Karpas-422 (cell line): ENCODE measurements at regions not wholly inside any gene's neighbourhood (a gene's known extent, or its start where the extent isn't known, plus 50 kb on each side); places are given as distances from the start of the nearest gene placed in this dataset.

Source experiments
- DNase-seq: peaks from one replicate; pipeline ENCODE4 v3.0.0-alpha.2; 2015
- H2AFZ ChIP-seq: fragments of 200-600 bp; sonication (generic); 2 replicates; pipeline ENCODE4 v1.6.1; 2014; ENCODE audit warnings: antibody characterized with exemption, low read length, mixed read lengths
- H3K27ac ChIP-seq: fragments of 200-600 bp; sonication (generic); 2 replicates; pipeline ENCODE4 v1.5.1; 2014; ENCODE audit warnings: mild to moderate bottlenecking, low read length, moderate library complexity
- H3K27me3 ChIP-seq: fragments of 200-600 bp; sonication (generic); 2 replicates; pipeline ENCODE4 v1.6.1; 2014; ENCODE audit warnings: low read length, mixed read lengths
- H3K36me3 ChIP-seq: fragments of 200-600 bp; sonication (generic); 2 replicates; pipeline ENCODE4 v1.6.1; 2014; ENCODE audit warnings: low read length, mixed read lengths; ENCODE audit not compliant: insufficient read depth
- H3K4me1 ChIP-seq: fragments of 200-600 bp; sonication (generic); 2 replicates; pipeline ENCODE4 v1.6.1; 2014; ENCODE audit warnings: mild to moderate bottlenecking, low read length, mixed read lengths
- H3K4me2 ChIP-seq: fragments of 200-600 bp; sonication (generic); 2 replicates; pipeline ENCODE4 v1.6.1; 2014; ENCODE audit warnings: low read length, low read depth, mild to moderate bottlenecking; ENCODE audit not compliant: poor library complexity, severe bottlenecking
- H3K4me3 ChIP-seq: fragments of 200-600 bp; sonication (generic); 2 replicates; pipeline ENCODE4 v1.5.1; 2014; ENCODE audit warnings: mild to moderate bottlenecking, antibody characterized with exemption, low read length, mixed read lengths
- H3K79me2 ChIP-seq: fragments of 200-600 bp; sonication (generic); 2 replicates; pipeline ENCODE4 v1.6.1; 2014; ENCODE audit warnings: mild to moderate bottlenecking, low read length, mixed read lengths
- H3K9ac ChIP-seq: fragments of 200-600 bp; sonication (generic); 2 replicates; pipeline ENCODE4 v1.6.0; 2014; ENCODE audit warnings: low read length
- H3K9me2 ChIP-seq: fragments of 200-600 bp; sonication (generic), shearing (Covaris generic); replicated peaks from 2 replicates; pipeline ENCODE4 v1.6.0; 2014; ENCODE audit warnings: mild to moderate bottlenecking, low read length, moderate library complexity; ENCODE audit not compliant: insufficient read depth
- H3K9me3 ChIP-seq: fragments of 300-700, 200-600 bp; sonication (generic); 2 replicates; pipeline ENCODE4 v1.6.1; 2014; ENCODE audit warnings: low read length, mixed read lengths
- H4K20me1 ChIP-seq: fragments of 200-600 bp; sonication (generic); 2 replicates; pipeline ENCODE4 v1.6.1; 2014; ENCODE audit warnings: mild to moderate bottlenecking, antibody characterized with exemption, low read length, low read depth; ENCODE audit not compliant: insufficient read depth

GRCh38 chr17:73738751-73739575, 94.7 kb upstream of the SDK2 start:
- Histone ChIP-seq H2AFZ (no peak overlapping the region), H3K4me3 (no peak overlapping the region)

GRCh38 chr17:73740370-73740769, 96.1 kb upstream of the SDK2 start:
- DNase-seq, result no peak
- no peaks in the 10 kb centered on the region for H4K20me1 ChIP-seq
- H3K9me2 ChIP-seq, result no peaks in the 10 kb centered on the region
- H3K27ac ChIP-seq, result no peak overlapping the region
- no peaks in the 10 kb centered on the region for H3K4me1 ChIP-seq
- H3K9me3 ChIP-seq, result no peaks in the 10 kb centered on the region
- no peak overlapping the region for H2AFZ ChIP-seq
- H3K79me2 ChIP-seq, result no peaks in the 10 kb centered on the region
- H3K9ac ChIP-seq, result no peak overlapping the region
- no peaks in the 10 kb centered on the region for H3K27me3 ChIP-seq
- no peak overlapping the region for H3K4me3 ChIP-seq
- no peaks in the 10 kb centered on the region for H3K36me3 ChIP-seq
- no peak overlapping the region for H3K4me2 ChIP-seq

More at GRCh38 chr17:73738751-73739575, 94.7 kb upstream of the SDK2 start:
- Histone ChIP-seq H3K79me2 (no peaks in the 10 kb centered on the region), H3K27me3 (no peaks in the 10 kb centered on the region), H3K36me3 (no peaks in the 10 kb centered on the region), H3K9me3 (no peaks in the 10 kb centered on the region), H4K20me1 (no peaks in the 10 kb centered on the region), H3K27ac (no peak overlapping the region), H3K9ac (no peak overlapping the region), H3K4me1 (no peaks in the 10 kb centered on the region), H3K4me2 (no peak overlapping the region), H3K9me2 (no peaks in the 10 kb centered on the region)
- no peak for DNase-seq

- H3K9me3 ChIP-seq, result no peaks in the 10 kb centered on the region
- no peak overlapping the region for H3K4me2 ChIP-seq
- H3K4me3 ChIP-seq, result no peak overlapping the region
- H3K9ac ChIP-seq, result no peak overlapping the region
- H3K9me2 ChIP-seq, result no peaks in the 10 kb centered on the region
- no peaks in the 10 kb centered on the region for H3K4me1 ChIP-seq
- no peaks in the 10 kb centered on the region for H4K20me1 ChIP-seq
- no peak for DNase-seq
- no peaks in the 10 kb centered on the region for H3K79me2 ChIP-seq
- no peaks in the 10 kb centered on the region for H3K36me3 ChIP-seq
- no peak overlapping the region for H2AFZ ChIP-seq
- no peak overlapping the region for H3K27ac ChIP-seq
- no peaks in the 10 kb centered on the region for H3K27me3 ChIP-seq
Observed at GRCh38 chr17:73742948-73743381, 98.7 kb upstream of the SDK2 start.

- no peaks in the 10 kb centered on the region for H3K9me3 ChIP-seq
- DNase-seq, result no peak
- H4K20me1 ChIP-seq, result no peaks in the 10 kb centered on the region
- H3K27ac ChIP-seq, result no peak overlapping the region
- H3K79me2 ChIP-seq, result no peaks in the 10 kb centered on the region
- H3K4me2 ChIP-seq, result no peak overlapping the region
- H3K36me3 ChIP-seq, result no peaks in the 10 kb centered on the region
- no peaks in the 10 kb centered on the region for H3K27me3 ChIP-seq
- H3K9ac ChIP-seq, result no peak overlapping the region
- H2AFZ ChIP-seq, result no peak overlapping the region
- H3K9me2 ChIP-seq, result no peaks in the 10 kb centered on the region
- no peak overlapping the region for H3K4me3 ChIP-seq
- no peaks in the 10 kb centered on the region for H3K4me1 ChIP-seq
Observed at GRCh38 chr17:73743518-73744201, 99.4 kb upstream of the SDK2 start.

GRCh38 chr17:73744411-73744810, 100.2 kb upstream of the SDK2 start:
- DNase-seq, result no peak
- Histone ChIP-seq H3K9ac (no peak overlapping the region), H3K9me2 (no peaks in the 10 kb centered on the region), H3K36me3 (no peaks in the 10 kb centered on the region), H3K4me1 (no peaks in the 10 kb centered on the region), H3K9me3 (no peaks in the 10 kb centered on the region), H3K27ac (no peak overlapping the region), H3K79me2 (no peaks in the 10 kb centered on the region), H3K4me3 (no peak overlapping the region), H4K20me1 (no peaks in the 10 kb centered on the region), H2AFZ (no peak overlapping the region), H3K4me2 (no peak overlapping the region), H3K27me3 (no peaks in the 10 kb centered on the region)

- Histone ChIP-seq H2AFZ (no peak overlapping the region), H3K9ac (no peak overlapping the region), H3K79me2 (no peaks in the 10 kb centered on the region), H3K36me3 (no peaks in the 10 kb centered on the region), H3K4me2 (no peak overlapping the region), H3K27me3 (no peaks in the 10 kb centered on the region), H3K27ac (no peak overlapping the region), H3K4me1 (no peaks in the 10 kb centered on the region), H3K9me3 (no peaks in the 10 kb centered on the region), H3K4me3 (no peak overlapping the region), H4K20me1 (no peaks in the 10 kb centered on the region), H3K9me2 (no peaks in the 10 kb centered on the region)
- no peak for DNase-seq
Observed at GRCh38 chr17:73746314-73747073, 102.2 kb upstream of the SDK2 start.

GRCh38 chr17:73747221-73748002, 103.2 kb upstream of the SDK2 start:
- H3K9me2 ChIP-seq, result no peaks in the 10 kb centered on the region
- H2AFZ ChIP-seq, result no peak overlapping the region
- no peaks in the 10 kb centered on the region for H3K36me3 ChIP-seq
- no peaks in the 10 kb centered on the region for H3K4me1 ChIP-seq
- no peak overlapping the region for H3K27ac ChIP-seq
- no peak for DNase-seq
- no peak overlapping the region for H3K4me2 ChIP-seq
- H3K9ac ChIP-seq, result no peak overlapping the region
- H4K20me1 ChIP-seq, result no peaks in the 10 kb centered on the region
- no peaks in the 10 kb centered on the region for H3K27me3 ChIP-seq
- H3K4me3 ChIP-seq, result no peak overlapping the region
- no peaks in the 10 kb centered on the region for H3K79me2 ChIP-seq
- no peaks in the 10 kb centered on the region for H3K9me3 ChIP-seq
